Lung (tissue), 11 donors: ENCODE measurements at regions not wholly inside any gene's neighbourhood (a gene's known extent, or its start where the extent isn't known, plus 50 kb on each side); places are given as distances from the start of the nearest gene placed in this dataset.

ENCODE experiments used
- ATAC-seq: fragments of 200-7000 bp; cut with Tn5 transposase; one replicate; pipeline ENCODE4 v1.9.1; 2020; ENCODE audit warnings: moderate number of reproducible peaks; ENCODE audit not compliant: insufficient read depth, low FRiP score
- DNase-seq, 3 donors: peaks; one replicate each; pipeline ENCODE4 v3.0.0-alpha.2; 2013 to 2017
- H3K27ac ChIP-seq, 2 donors: one replicate each; pipeline ENCODE4 v1.5.1; 2013; ENCODE audit warnings: mild to moderate bottlenecking in 2 of 2, moderate library complexity in 2 of 2, control low read depth in 1 of 2, inconsistent platforms in 1 of 2, low read depth in 1 of 2, low read length in 1 of 2
- H3K27me3 ChIP-seq, 3 donors: one replicate each; pipeline ENCODE4 v1.5.1; 2013; ENCODE audit warnings: low read length in 2 of 3; ENCODE audit not compliant: control insufficient read depth in 3 of 3, insufficient read depth in 3 of 3
- H3K36me3 ChIP-seq, 4 donors: one replicate each; pipeline ENCODE4 v1.5.1; 2013; ENCODE audit warnings: low read length in 4 of 4, mild to moderate bottlenecking in 1 of 4, moderate library complexity in 1 of 4; ENCODE audit not compliant: control insufficient read depth in 4 of 4, insufficient read depth in 4 of 4
- H3K4me1 ChIP-seq, 5 donors: one replicate each; pipeline ENCODE4 v1.5.1; 2013; ENCODE audit warnings: low read length in 5 of 5, mild to moderate bottlenecking in 2 of 5, moderate library complexity in 1 of 5; ENCODE audit not compliant: control insufficient read depth in 5 of 5, insufficient read depth in 5 of 5
- H3K4me3 ChIP-seq: one replicate; pipeline ENCODE4 v1.5.1; 2013; ENCODE audit warnings: mild to moderate bottlenecking, control low read depth, moderate library complexity
- H3K9ac ChIP-seq, 2 donors: one replicate each; pipeline ENCODE4 v1.5.1; 2013; ENCODE audit warnings: low read length in 2 of 2, control low read depth in 1 of 2; ENCODE audit not compliant: insufficient read depth in 1 of 2
- H3K9me3 ChIP-seq, 4 donors: one replicate each; pipeline ENCODE4 v1.5.1; 2013; ENCODE audit warnings: low read length in 3 of 4, mild to moderate bottlenecking in 1 of 4, moderate library complexity in 1 of 4; ENCODE audit not compliant: control insufficient read depth in 4 of 4, insufficient read depth in 3 of 4
- WGBS, 2 donors: extraction: QIAGEN DNeasy Blood & Tissue Kit; methylation state at CpG; one replicate each; pipeline ENCODE4 v1.1.7; 2013; 5-methylcytosine and 5-hydroxymethylcytosine counted together
- TF ChIP-seq, protein P1 (sequence below): IDR thresholded peaks from 2 replicates; pipeline ENCODE4 v1.5.1; 2012; ENCODE audit warnings: mild to moderate bottlenecking; ENCODE audit errors: control extremely low read depth, extremely low read depth
- donor health status: control.
- donor health status: control.
- donor health status: Bipolar disorder and iron deficiency.
- donor health status: healthy.
- donor health status: DM: yes; HTN: yes; CAD: no.

- no peak overlapping the region for H3K9ac ChIP-seq
- no peaks in the 10 kb centered on the region for H3K4me1 ChIP-seq
- no peak overlapping the region for H3K27ac ChIP-seq
- H3K27me3 ChIP-seq: no peaks in the 10 kb centered on the region
- TF ChIP-seq, protein P1, sequence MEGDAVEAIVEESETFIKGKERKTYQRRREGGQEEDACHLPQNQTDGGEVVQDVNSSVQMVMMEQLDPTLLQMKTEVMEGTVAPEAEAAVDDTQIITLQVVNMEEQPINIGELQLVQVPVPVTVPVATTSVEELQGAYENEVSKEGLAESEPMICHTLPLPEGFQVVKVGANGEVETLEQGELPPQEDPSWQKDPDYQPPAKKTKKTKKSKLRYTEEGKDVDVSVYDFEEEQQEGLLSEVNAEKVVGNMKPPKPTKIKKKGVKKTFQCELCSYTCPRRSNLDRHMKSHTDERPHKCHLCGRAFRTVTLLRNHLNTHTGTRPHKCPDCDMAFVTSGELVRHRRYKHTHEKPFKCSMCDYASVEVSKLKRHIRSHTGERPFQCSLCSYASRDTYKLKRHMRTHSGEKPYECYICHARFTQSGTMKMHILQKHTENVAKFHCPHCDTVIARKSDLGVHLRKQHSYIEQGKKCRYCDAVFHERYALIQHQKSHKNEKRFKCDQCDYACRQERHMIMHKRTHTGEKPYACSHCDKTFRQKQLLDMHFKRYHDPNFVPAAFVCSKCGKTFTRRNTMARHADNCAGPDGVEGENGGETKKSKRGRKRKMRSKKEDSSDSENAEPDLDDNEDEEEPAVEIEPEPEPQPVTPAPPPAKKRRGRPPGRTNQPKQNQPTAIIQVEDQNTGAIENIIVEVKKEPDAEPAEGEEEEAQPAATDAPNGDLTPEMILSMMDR: no peak
- no peaks in the 10 kb centered on the region for H3K36me3 ChIP-seq
- no peak for ATAC-seq
- H3K9me3 ChIP-seq: peaks cover 0 to 7% (median 1%) of the 10 kb centered on the region in 4 donors
- no peak for DNase-seq
- H3K4me3 ChIP-seq: no peak overlapping the region
Observed at GRCh38 chr2:19763731-19764130, 138.1 kb downstream of the TTC32 start.

DNA sequence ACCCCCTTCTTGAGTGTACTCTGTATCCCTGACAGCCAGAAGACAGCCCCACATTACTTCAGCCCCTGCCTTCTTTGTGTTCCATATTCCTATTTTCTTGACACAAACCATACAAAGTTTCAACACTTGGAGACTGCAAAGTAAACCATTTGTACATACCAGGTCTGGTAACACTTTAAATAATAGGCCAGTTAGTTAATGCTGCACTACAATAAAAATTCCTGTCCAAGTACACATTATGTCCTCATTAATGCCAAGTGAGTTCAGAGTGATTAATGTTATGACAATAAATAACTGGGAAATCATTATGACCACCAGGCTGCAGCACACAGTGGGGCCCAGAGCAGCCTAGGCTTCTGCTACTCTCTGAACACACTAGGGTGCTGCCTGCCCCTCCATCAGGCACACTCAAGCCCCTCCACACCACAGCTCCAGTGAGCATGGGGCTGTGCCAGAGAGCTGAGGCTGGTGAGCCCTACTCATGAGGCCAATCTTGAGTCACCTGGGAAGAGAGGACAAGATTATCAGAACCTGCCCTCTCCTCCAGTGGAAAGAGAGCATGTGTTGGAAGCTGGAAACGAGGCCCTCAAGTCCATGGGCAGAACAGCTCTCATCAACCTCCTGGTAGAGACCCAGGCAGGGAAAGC lies 138.7 kb downstream of the TTC32 start:
- Histone ChIP-seq H3K9ac (no peak overlapping the region), H3K4me3 (no peak overlapping the region), H3K9me3 (peaks cover 0 to 7% (median 1%) of the 10 kb centered on the region in 4 donors), H3K27me3 (no peaks in the 10 kb centered on the region), H3K36me3 (no peaks in the 10 kb centered on the region), H3K27ac (no peak overlapping the region), H3K4me1 (no peaks in the 10 kb centered on the region)
- WGBS, 2 donors: 57 to 86% methylated on average over 1 of the region's 1 CpG
- TF ChIP-seq, protein P1: no peak
- no peak for ATAC-seq
- no peak for DNase-seq

- no peaks in the 10 kb centered on the region for H3K36me3 ChIP-seq
- H3K9ac ChIP-seq: no peak overlapping the region
- H3K27me3 ChIP-seq: no peaks in the 10 kb centered on the region
- H3K4me1 ChIP-seq: no peaks in the 10 kb centered on the region
- TF ChIP-seq, protein P1: no peak
- ATAC-seq (no peak), DNase-seq (no peak)
- peaks cover 0 to 7% (median 1%) of the 10 kb centered on the region in 4 donors for H3K9me3 ChIP-seq
- H3K4me3 ChIP-seq: no peak overlapping the region
- 96% methylated on average over 1 of the region's 1 CpG for WGBS, 2 donors
- H3K27ac ChIP-seq: no peak overlapping the region
Observed at GRCh38 chr2:19762142-19762541, 139.6 kb downstream of the TTC32 start.

DNA sequence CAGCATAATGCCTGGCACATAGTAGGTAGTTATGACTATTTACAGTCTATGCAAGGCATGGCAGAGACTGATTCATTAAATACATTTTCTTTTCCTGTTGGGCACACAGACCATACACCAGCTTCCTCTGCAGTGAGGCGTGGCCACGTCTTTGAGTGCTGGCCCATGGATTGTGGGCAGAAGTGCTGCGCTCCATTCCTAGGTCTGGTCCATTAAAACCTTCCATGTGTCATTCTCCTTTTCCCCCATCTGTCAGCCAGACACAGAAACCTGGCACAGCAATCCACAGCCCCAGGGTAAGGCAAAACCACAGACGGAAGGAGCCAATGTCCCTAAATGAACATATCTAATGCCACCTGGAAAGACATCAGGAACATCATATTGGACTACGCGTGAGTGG lies 141.9 kb downstream of the TTC32 start:
- TF ChIP-seq, protein P1: no peak
- H3K27ac ChIP-seq: no peak overlapping the region
- ATAC-seq: no peak
- H3K9ac ChIP-seq: no peak overlapping the region
- H3K27me3 ChIP-seq: no peaks in the 10 kb centered on the region
- 76 to 82% methylated on average over 6 of the region's 6 CpGs for whole genome bisulfite sequencing, 2 donors
- H3K9me3 ChIP-seq: peaks cover 0 to 4% (median 1%) of the 10 kb centered on the region in 4 donors
- DNase-seq: no peak
- no peak overlapping the region for H3K4me3 ChIP-seq
- H3K4me1 ChIP-seq: no peaks in the 10 kb centered on the region
- no peaks in the 10 kb centered on the region for H3K36me3 ChIP-seq
